ENCODE measurements at regions not wholly inside any gene's neighbourhood (a gene's known extent, or its start where the extent isn't known, plus 50 kb on each side); places are given as distances from the start of the nearest gene placed in this dataset.

DNA sequence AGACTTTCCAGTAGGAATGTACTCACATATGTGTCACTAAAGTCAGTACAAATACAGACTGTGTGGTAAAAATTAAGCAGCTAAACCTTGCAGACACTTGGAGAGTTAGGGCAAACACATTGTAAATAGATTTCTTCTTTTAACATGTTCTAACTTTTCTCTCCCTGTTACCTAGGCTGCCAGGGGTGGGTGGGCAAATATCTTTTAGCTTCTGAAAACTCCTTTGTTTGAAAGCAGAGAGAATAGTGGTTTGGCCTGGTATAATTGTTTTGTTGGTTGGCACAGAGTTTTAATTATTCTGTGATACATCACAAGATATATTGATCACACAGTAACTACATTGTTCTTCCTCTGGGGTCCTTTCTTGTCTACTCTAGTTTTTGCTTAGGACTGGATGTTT lies 289.8 kb upstream of the DACH1 start:
- H3K79me2 ChIP-seq (replicated peaks; ENCODE audit: insufficient read depth, low read length), result no peaks in the 10 kb centered on the region
- no peaks in the 10 kb centered on the region for H3K27me3 ChIP-seq (ENCODE audit: insufficient read depth, low read depth, low read length)
- H3K27ac ChIP-seq (ENCODE audit: low read length), result no peak overlapping the region
- H2AFZ ChIP-seq (ENCODE audit: low read depth, low read length), result no peak overlapping the region
- H3K9me2 ChIP-seq (ENCODE audit: insufficient read depth, low read length), result no peaks in the 10 kb centered on the region
- no peak overlapping the region for H3K4me2 ChIP-seq (ENCODE audit: low read length)
- TF ChIP-seq TAF1 (IDR thresholded peaks at IDR 0.05; ENCODE audit: low read depth), result no peak
- TF ChIP-seq EP300 (conservative IDR thresholded peaks at IDR 0.05; ENCODE audit: poor library complexity, severe bottlenecking), result no peak
- TF ChIP-seq, protein P1, sequence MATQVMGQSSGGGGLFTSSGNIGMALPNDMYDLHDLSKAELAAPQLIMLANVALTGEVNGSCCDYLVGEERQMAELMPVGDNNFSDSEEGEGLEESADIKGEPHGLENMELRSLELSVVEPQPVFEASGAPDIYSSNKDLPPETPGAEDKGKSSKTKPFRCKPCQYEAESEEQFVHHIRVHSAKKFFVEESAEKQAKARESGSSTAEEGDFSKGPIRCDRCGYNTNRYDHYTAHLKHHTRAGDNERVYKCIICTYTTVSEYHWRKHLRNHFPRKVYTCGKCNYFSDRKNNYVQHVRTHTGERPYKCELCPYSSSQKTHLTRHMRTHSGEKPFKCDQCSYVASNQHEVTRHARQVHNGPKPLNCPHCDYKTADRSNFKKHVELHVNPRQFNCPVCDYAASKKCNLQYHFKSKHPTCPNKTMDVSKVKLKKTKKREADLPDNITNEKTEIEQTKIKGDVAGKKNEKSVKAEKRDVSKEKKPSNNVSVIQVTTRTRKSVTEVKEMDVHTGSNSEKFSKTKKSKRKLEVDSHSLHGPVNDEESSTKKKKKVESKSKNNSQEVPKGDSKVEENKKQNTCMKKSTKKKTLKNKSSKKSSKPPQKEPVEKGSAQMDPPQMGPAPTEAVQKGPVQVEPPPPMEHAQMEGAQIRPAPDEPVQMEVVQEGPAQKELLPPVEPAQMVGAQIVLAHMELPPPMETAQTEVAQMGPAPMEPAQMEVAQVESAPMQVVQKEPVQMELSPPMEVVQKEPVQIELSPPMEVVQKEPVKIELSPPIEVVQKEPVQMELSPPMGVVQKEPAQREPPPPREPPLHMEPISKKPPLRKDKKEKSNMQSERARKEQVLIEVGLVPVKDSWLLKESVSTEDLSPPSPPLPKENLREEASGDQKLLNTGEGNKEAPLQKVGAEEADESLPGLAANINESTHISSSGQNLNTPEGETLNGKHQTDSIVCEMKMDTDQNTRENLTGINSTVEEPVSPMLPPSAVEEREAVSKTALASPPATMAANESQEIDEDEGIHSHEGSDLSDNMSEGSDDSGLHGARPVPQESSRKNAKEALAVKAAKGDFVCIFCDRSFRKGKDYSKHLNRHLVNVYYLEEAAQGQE (IDR thresholded peaks at IDR 0.05; ENCODE audit: borderline replicate concordance), result no peak
- no peak for TF ChIP-seq SMC3 (conservative IDR thresholded peaks at IDR 0.05; ENCODE audit: poor library complexity)
- no peak for TF ChIP-seq POLR2AphosphoS5 (IDR thresholded peaks at IDR 0.05)
- TF ChIP-seq RAD21 (conservative IDR thresholded peaks at IDR 0.05), result no peak
- no peak for TF ChIP-seq MXI1 (conservative IDR thresholded peaks at IDR 0.05; ENCODE audit: poor library complexity, severe bottlenecking)
- TF ChIP-seq, protein P2, sequence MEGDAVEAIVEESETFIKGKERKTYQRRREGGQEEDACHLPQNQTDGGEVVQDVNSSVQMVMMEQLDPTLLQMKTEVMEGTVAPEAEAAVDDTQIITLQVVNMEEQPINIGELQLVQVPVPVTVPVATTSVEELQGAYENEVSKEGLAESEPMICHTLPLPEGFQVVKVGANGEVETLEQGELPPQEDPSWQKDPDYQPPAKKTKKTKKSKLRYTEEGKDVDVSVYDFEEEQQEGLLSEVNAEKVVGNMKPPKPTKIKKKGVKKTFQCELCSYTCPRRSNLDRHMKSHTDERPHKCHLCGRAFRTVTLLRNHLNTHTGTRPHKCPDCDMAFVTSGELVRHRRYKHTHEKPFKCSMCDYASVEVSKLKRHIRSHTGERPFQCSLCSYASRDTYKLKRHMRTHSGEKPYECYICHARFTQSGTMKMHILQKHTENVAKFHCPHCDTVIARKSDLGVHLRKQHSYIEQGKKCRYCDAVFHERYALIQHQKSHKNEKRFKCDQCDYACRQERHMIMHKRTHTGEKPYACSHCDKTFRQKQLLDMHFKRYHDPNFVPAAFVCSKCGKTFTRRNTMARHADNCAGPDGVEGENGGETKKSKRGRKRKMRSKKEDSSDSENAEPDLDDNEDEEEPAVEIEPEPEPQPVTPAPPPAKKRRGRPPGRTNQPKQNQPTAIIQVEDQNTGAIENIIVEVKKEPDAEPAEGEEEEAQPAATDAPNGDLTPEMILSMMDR (IDR thresholded peaks at IDR 0.05; ENCODE audit: poor library complexity, severe bottlenecking), result no peak
- TF ChIP-seq EZH2 (IDR thresholded peaks at IDR 0.05; ENCODE audit: borderline replicate concordance, insufficient read depth, low read length, poor library complexity, severe bottlenecking), result no peak
- no peaks in the 10 kb centered on the region for H3K36me3 ChIP-seq (ENCODE audit: insufficient read depth, low read length)
- no peak overlapping the region for H3K4me3 ChIP-seq (ENCODE audit: low read length)
- no peaks in the 10 kb centered on the region for H3K9me3 ChIP-seq (ENCODE audit: low read length)
- no peaks in the 10 kb centered on the region for H3F3A ChIP-seq (ENCODE audit: insufficient read depth, low read length, poor library complexity, severe bottlenecking)
- H3K9ac ChIP-seq (ENCODE audit: low read length), result no peak overlapping the region
- no peaks in the 10 kb centered on the region for H4K20me1 ChIP-seq (ENCODE audit: insufficient read depth)

DNA sequence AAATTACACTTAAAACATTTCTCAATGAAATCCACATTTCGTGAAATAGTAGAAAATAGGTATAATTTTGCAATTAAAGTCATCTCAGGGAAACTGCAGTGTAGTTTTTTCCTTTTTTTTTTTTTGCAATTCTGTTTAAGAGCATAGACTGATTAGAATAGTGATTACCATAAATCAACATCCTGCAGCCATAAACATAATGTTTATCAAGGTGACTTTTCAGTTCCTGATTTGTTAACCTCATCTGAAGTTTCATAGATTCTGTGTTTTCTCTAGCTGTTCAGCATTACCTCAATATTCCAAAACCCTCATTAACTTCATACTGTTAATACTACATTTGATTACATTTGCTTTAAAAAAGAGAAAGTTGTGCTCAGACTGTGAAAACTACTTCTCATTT lies 286.3 kb upstream of the DACH1 start:
- Histone ChIP-seq H2AFZ (ENCODE audit: low read depth, low read length) (no peak overlapping the region), H3K4me2 (ENCODE audit: low read length) (no peak overlapping the region), H4K20me1 (ENCODE audit: insufficient read depth) (no peaks in the 10 kb centered on the region), H3K79me2 (replicated peaks; ENCODE audit: insufficient read depth, low read length) (no peaks in the 10 kb centered on the region), H3K9me2 (ENCODE audit: insufficient read depth, low read length) (no peaks in the 10 kb centered on the region), H3K36me3 (ENCODE audit: insufficient read depth, low read length) (no peaks in the 10 kb centered on the region), H3K9ac (ENCODE audit: low read length) (no peak overlapping the region), H3K4me3 (ENCODE audit: low read length) (no peak overlapping the region), H3K27ac (ENCODE audit: low read length) (no peak overlapping the region), H3K9me3 (ENCODE audit: low read length) (no peaks in the 10 kb centered on the region), H3F3A (ENCODE audit: insufficient read depth, low read length, poor library complexity, severe bottlenecking) (no peaks in the 10 kb centered on the region), H3K27me3 (ENCODE audit: insufficient read depth, low read depth, low read length) (no peaks in the 10 kb centered on the region)
- TF ChIP-seq, protein P2 (IDR thresholded peaks at IDR 0.05; ENCODE audit: poor library complexity, severe bottlenecking), result no peak
- TF ChIP-seq SMC3 (conservative IDR thresholded peaks at IDR 0.05; ENCODE audit: poor library complexity) (no peak), MXI1 (conservative IDR thresholded peaks at IDR 0.05; ENCODE audit: poor library complexity, severe bottlenecking) (no peak), POLR2AphosphoS5 (IDR thresholded peaks at IDR 0.05) (no peak), EP300 (conservative IDR thresholded peaks at IDR 0.05; ENCODE audit: poor library complexity, severe bottlenecking) (no peak), TAF1 (IDR thresholded peaks at IDR 0.05; ENCODE audit: low read depth) (no peak)

Data from neural cell (in vitro differentiated cells).